Left colon (tissue), 2 donors: ENCODE measurements at regions not wholly inside any gene's neighbourhood (a gene's known extent, or its start where the extent isn't known, plus 50 kb on each side); places are given as distances from the start of the nearest gene placed in this dataset.

ENCODE experiments used
- ATAC-seq: fragments of 200-7000 bp; cut with Tn5 transposase; one replicate; pipeline ENCODE4 v1.9.1; 2020; ENCODE audit warnings: mild to moderate bottlenecking, moderate library complexity
- DNase-seq, 2 donors: peaks; one replicate each; pipeline ENCODE4 v3.0.0-alpha.2; 2020
- intact Hi-C, 2 donors: fragments of 100-400 bp; cut with DNase I in 1 of 2; cut with micrococcal nuclease in 1 of 2; formaldehyde crosslinking; loops; one replicate each; pipeline versions ENCODE4 v1.11.2 to v1.14.0; 2022; cut with DNase I, micrococcal nuclease
- donor health status: DM: no; HTN: no; CAD: no.
- donor health status: DM: yes; HTN: yes; CAD: no.

- intact Hi-C loops, result no loop called here
- no peak for DNase-seq
- ATAC-seq, result no peak
Observed at GRCh38 chr1:38137164-38137563, 90.6 kb upstream of the POU3F1 start.

- intact Hi-C loops, result no loop called here
- no peak for ATAC-seq
- DNase-seq, result no peak
Observed at GRCh38 chr1:38135625-38136414, 89.2 kb upstream of the POU3F1 start.

GRCh38 chr1:38134294-38134755, 87.7 kb upstream of the POU3F1 start:
- intact Hi-C loops, result no loop called here

GRCh38 chr1:38133756-38134155, 87.2 kb upstream of the POU3F1 start:
- no peak for DNase-seq
- no peak for ATAC-seq
- intact Hi-C loops, result no loop called here

More at GRCh38 chr1:38134294-38134755, 87.7 kb upstream of the POU3F1 start:
- DNase-seq (no peak), ATAC-seq (no peak)

GRCh38 chr1:38133304-38133703, 86.7 kb upstream of the POU3F1 start:
- no peak for DNase-seq
- intact Hi-C loops, result no loop called here
- no peak for ATAC-seq

GRCh38 chr1:38132681-38133080, 86.1 kb upstream of the POU3F1 start:
- intact Hi-C loops, result no loop called here
- DNase-seq, result no peak
- no peak for ATAC-seq

GRCh38 chr1:38131024-38131585, 84.5 kb upstream of the POU3F1 start:
- intact Hi-C loops, result no loop called here
- no peak for ATAC-seq
- no peak for DNase-seq

GRCh38 chr1:38129971-38130370, 83.4 kb upstream of the POU3F1 start:
- intact Hi-C loops, result no loop called here
- no peak for ATAC-seq
- DNase-seq, result no peak

- intact Hi-C loops, result no loop called here
- DNase-seq (no peak), ATAC-seq (no peak)
Observed at GRCh38 chr1:38129473-38129872, 82.9 kb upstream of the POU3F1 start.

GRCh38 chr1:38128926-38129453, 82.4 kb upstream of the POU3F1 start:
- DNase-seq, result no peak
- intact Hi-C loops, result no loop called here
- no peak for ATAC-seq

- DNase-seq, result no peak
Observed at GRCh38 chr1:38128511-38128910, 81.9 kb upstream of the POU3F1 start.

GRCh38 chr1:38127428-38127827, 80.8 kb upstream of the POU3F1 start:
- no peak for DNase-seq

More at GRCh38 chr1:38128511-38128910, 81.9 kb upstream of the POU3F1 start:
- ATAC-seq, result no peak
- intact Hi-C loops, result no loop called here

GRCh38 chr1:38126970-38127369, 80.4 kb upstream of the POU3F1 start:
- no peak for DNase-seq
- intact Hi-C loops, result no loop called here
- ATAC-seq, result no peak

More at GRCh38 chr1:38127428-38127827, 80.8 kb upstream of the POU3F1 start:
- no peak for ATAC-seq
- intact Hi-C loops, result no loop called here

GRCh38 chr1:38125837-38126520, 79.4 kb upstream of the POU3F1 start:
- ATAC-seq (no peak), DNase-seq (no peak)

GRCh38 chr1:38125016-38125415, 78.4 kb upstream of the POU3F1 start:
- DNase-seq (no peak), ATAC-seq (no peak)
- intact Hi-C loops, result no loop called here

More at GRCh38 chr1:38125837-38126520, 79.4 kb upstream of the POU3F1 start:
- intact Hi-C loops, result no loop called here

GRCh38 chr1:38123356-38124135, 77.0 kb upstream of the POU3F1 start:
- DNase-seq (no peak), ATAC-seq (no peak)
- intact Hi-C loops, result no loop called here

- intact Hi-C loops, result no loop called here
Observed at GRCh38 chr1:38121231-38121680, 74.7 kb upstream of the POU3F1 start.

GRCh38 chr1:38120552-38121230, 74.1 kb upstream of the POU3F1 start:
- ATAC-seq (no peak), DNase-seq (no peak)
- intact Hi-C loops, result no loop called here

More at GRCh38 chr1:38121231-38121680, 74.7 kb upstream of the POU3F1 start:
- ATAC-seq (no peak), DNase-seq (no peak)
